Liver (tissue), 3 donors: ENCODE measurements at regions not wholly inside any gene's neighbourhood (a gene's known extent, or its start where the extent isn't known, plus 50 kb on each side); places are given as distances from the start of the nearest gene placed in this dataset.

ENCODE experiments used
- EGR1 ChIP-seq, 2 donors: IDR thresholded peaks; 2 replicates each; pipeline ENCODE4 v1.6.1; 2016 to 2018; ENCODE audit warnings: antibody characterized with exemption in 2 of 2, low read depth in 2 of 2
- GABPA ChIP-seq, 2 donors: IDR thresholded peaks in 1 of 2; conservative IDR thresholded peaks in 1 of 2; 2 replicates each; pipeline ENCODE4 v1.6.1; 2016; ENCODE audit warnings: antibody characterized with exemption in 2 of 2, mild to moderate bottlenecking in 1 of 2, moderate library complexity in 1 of 2
- HNF4A ChIP-seq, 2 donors: conservative IDR thresholded peaks; 2 replicates each; pipeline ENCODE4 v1.6.1; 2016; ENCODE audit warnings: antibody characterized with exemption in 2 of 2, mild to moderate bottlenecking in 2 of 2
- HNF4G ChIP-seq: IDR thresholded peaks from 2 replicates; pipeline ENCODE4 v1.6.1; 2016; ENCODE audit warnings: antibody characterized with exemption
- JUND ChIP-seq, 2 donors: IDR thresholded peaks; 2 replicates each; pipeline ENCODE4 v1.6.1; 2016; ENCODE audit warnings: antibody characterized with exemption in 2 of 2
- NR2F2 ChIP-seq: IDR thresholded peaks from 2 replicates; pipeline ENCODE4 v1.6.1; 2016; ENCODE audit warnings: antibody characterized with exemption
- RAD21 ChIP-seq, 2 donors: IDR thresholded peaks; 2 replicates each; pipeline ENCODE4 v1.6.1; 2016; ENCODE audit warnings: antibody characterized with exemption in 2 of 2, mild to moderate bottlenecking in 2 of 2
- SP1 ChIP-seq: IDR thresholded peaks from 2 replicates; pipeline ENCODE4 v1.6.1; 2018; ENCODE audit warnings: antibody characterized with exemption, mild to moderate bottlenecking
- TAF1 ChIP-seq: conservative IDR thresholded peaks from 2 replicates; pipeline ENCODE4 v1.6.1; 2016; ENCODE audit warnings: antibody characterized with exemption, mild to moderate bottlenecking
- YY1 ChIP-seq: IDR thresholded peaks from 2 replicates; pipeline ENCODE4 v1.6.1; 2016; ENCODE audit warnings: antibody characterized with exemption, mild to moderate bottlenecking
- TF ChIP-seq, protein P1 (sequence below): fragments of 150-350 bp; IDR thresholded peaks from 2 replicates; pipeline ENCODE4 v1.5.1; 2017; ENCODE audit warnings: improper control_type of control experiment, low read depth, low read length; ENCODE audit not compliant: missing input control
- TF ChIP-seq, protein P2 (sequence below): IDR thresholded peaks from 2 replicates; pipeline ENCODE4 v1.6.1; 2016; ENCODE audit warnings: antibody characterized with exemption
- TF ChIP-seq, protein P3 (sequence below): IDR thresholded peaks from 2 replicates; pipeline ENCODE4 v1.6.1; 2016; ENCODE audit warnings: antibody characterized with exemption, mild to moderate bottlenecking
- donor health status: healthy.
- donor health status: healthy.

DNA sequence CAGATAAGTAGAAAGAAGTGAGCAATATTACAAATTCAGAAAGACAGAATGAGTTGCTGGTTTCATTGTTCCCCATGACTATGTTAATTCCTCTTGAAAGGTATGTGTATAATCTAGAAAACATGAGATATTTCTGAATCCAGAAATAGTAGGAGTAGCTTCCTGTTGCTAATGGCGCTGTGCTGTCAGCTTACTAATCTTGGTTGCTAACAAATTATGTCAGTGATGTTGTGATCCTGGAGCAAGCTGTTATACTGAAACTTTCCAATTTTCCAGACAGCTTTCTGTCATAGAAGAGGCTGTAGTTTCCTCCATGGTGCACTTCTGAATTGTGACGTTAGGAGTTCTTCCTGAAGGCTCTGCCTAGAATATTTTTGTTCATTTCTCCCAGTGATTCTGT lies 372.3 kb downstream of the USP25 start:
- TF ChIP-seq YY1 (no peak), EGR1 (IDR thresholded peaks at IDR 0.05; ENCODE audit: low read depth in 2 of 2) (no peak), GABPA (IDR thresholded peaks at IDR 0.05 in 1 of 2, conservative IDR thresholded peaks at IDR 0.05 in 1 of 2) (no peak), TAF1 (no peak), NR2F2 (no peak), RAD21 (IDR thresholded peaks at IDR 0.05) (no peak), JUND (IDR thresholded peaks at IDR 0.05) (no peak), HNF4G (no peak), SP1 (no peak), HNF4A (conservative IDR thresholded peaks at IDR 0.05) (no peak)
- TF ChIP-seq, protein P1, sequence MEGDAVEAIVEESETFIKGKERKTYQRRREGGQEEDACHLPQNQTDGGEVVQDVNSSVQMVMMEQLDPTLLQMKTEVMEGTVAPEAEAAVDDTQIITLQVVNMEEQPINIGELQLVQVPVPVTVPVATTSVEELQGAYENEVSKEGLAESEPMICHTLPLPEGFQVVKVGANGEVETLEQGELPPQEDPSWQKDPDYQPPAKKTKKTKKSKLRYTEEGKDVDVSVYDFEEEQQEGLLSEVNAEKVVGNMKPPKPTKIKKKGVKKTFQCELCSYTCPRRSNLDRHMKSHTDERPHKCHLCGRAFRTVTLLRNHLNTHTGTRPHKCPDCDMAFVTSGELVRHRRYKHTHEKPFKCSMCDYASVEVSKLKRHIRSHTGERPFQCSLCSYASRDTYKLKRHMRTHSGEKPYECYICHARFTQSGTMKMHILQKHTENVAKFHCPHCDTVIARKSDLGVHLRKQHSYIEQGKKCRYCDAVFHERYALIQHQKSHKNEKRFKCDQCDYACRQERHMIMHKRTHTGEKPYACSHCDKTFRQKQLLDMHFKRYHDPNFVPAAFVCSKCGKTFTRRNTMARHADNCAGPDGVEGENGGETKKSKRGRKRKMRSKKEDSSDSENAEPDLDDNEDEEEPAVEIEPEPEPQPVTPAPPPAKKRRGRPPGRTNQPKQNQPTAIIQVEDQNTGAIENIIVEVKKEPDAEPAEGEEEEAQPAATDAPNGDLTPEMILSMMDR, result no peak
- TF ChIP-seq, protein P2, sequence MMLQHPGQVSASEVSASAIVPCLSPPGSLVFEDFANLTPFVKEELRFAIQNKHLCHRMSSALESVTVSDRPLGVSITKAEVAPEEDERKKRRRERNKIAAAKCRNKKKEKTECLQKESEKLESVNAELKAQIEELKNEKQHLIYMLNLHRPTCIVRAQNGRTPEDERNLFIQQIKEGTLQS, result no peak
- TF ChIP-seq, protein P3, sequence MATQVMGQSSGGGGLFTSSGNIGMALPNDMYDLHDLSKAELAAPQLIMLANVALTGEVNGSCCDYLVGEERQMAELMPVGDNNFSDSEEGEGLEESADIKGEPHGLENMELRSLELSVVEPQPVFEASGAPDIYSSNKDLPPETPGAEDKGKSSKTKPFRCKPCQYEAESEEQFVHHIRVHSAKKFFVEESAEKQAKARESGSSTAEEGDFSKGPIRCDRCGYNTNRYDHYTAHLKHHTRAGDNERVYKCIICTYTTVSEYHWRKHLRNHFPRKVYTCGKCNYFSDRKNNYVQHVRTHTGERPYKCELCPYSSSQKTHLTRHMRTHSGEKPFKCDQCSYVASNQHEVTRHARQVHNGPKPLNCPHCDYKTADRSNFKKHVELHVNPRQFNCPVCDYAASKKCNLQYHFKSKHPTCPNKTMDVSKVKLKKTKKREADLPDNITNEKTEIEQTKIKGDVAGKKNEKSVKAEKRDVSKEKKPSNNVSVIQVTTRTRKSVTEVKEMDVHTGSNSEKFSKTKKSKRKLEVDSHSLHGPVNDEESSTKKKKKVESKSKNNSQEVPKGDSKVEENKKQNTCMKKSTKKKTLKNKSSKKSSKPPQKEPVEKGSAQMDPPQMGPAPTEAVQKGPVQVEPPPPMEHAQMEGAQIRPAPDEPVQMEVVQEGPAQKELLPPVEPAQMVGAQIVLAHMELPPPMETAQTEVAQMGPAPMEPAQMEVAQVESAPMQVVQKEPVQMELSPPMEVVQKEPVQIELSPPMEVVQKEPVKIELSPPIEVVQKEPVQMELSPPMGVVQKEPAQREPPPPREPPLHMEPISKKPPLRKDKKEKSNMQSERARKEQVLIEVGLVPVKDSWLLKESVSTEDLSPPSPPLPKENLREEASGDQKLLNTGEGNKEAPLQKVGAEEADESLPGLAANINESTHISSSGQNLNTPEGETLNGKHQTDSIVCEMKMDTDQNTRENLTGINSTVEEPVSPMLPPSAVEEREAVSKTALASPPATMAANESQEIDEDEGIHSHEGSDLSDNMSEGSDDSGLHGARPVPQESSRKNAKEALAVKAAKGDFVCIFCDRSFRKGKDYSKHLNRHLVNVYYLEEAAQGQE, result no peak
